ENCODE measurements at regions not wholly inside any gene's neighbourhood (a gene's known extent, or its start where the extent isn't known, plus 50 kb on each side); places are given as distances from the start of the nearest gene placed in this dataset.

- Histone ChIP-seq H3K27ac (ENCODE audit: insufficient read depth, low read length) (no peak overlapping the region), H3K4me2 (ENCODE audit: low read depth, low read length) (no peak overlapping the region), H3K36me3 (ENCODE audit: control insufficient read depth, insufficient read depth, low read length) (no peaks in the 10 kb centered on the region), H2AK5ac (ENCODE audit: low read depth, low read length) (no peak overlapping the region), H3K18ac (ENCODE audit: low read depth, low read length) (no peak overlapping the region), H4K20me1 (ENCODE audit: insufficient read depth, low read length) (no peaks in the 10 kb centered on the region), H2BK20ac (ENCODE audit: low read depth, low read length) (no peak overlapping the region), H3K27me3 (ENCODE audit: control insufficient read depth, insufficient read depth, low read length) (no peaks in the 10 kb centered on the region), H4K8ac (ENCODE audit: low read depth in 2 of 2, low read length in 2 of 2) (no peak overlapping the region), H3K14ac (replicated peaks; ENCODE audit: low read depth, low read length) (no peak overlapping the region), H3K9me1 (ENCODE audit: insufficient read depth, low read length) (no peaks in the 10 kb centered on the region), H4K5ac (ENCODE audit: low read depth, low read length) (no peak overlapping the region), H2BK5ac (ENCODE audit: low read depth, low read length, poor library complexity, severe bottlenecking) (no peak overlapping the region), H3K23ac (ENCODE audit: low read depth, low read length) (no peak overlapping the region), H2BK15ac (ENCODE audit: low read depth, low read length) (no peak overlapping the region), H3K9me3 (ENCODE audit: control insufficient read depth, insufficient read depth, low read length) (peaks cover 3% of the 10 kb centered on the region; the same call in 1 of the 2 replicates), H3K4ac (ENCODE audit: low read depth, low read length) (no peak overlapping the region), H3K4me1 (ENCODE audit: control insufficient read depth, insufficient read depth, low read length) (no peaks in the 10 kb centered on the region), H2AK9ac (replicated peaks; ENCODE audit: low read depth, low read length, poor library complexity) (no peak overlapping the region), H2AFZ (replicated peaks; ENCODE audit: low read length, poor library complexity) (no peak overlapping the region), H3K56ac (ENCODE audit: extremely low read depth, insufficient read depth, low read length) (no peak overlapping the region), H4K91ac (ENCODE audit: insufficient read depth, low read depth, low read length) (no peak overlapping the region), H3K4me3 (ENCODE audit: insufficient read depth, low read depth, low read length) (no peak overlapping the region), H3K79me1 (ENCODE audit: low read depth in 1 of 2, low read length in 2 of 2) (no peaks in the 10 kb centered on the region), H2BK120ac (ENCODE audit: low read depth, low read length) (no peak overlapping the region), H3K9ac (ENCODE audit: low read depth, low read length) (no peak overlapping the region)
- dilution Hi-C loops (cut with HindIII; ENCODE audit: low sequenced_read_pairs, unreplicated experiment) (no loop called here), in situ Hi-C loops (cut with MboI; ENCODE audit: low sequenced_read_pairs) (no loop called here), intact Hi-C loops (cut with micrococcal nuclease) (no loop called here)
- no CpG with 5 or more reads among the region's 1 CpG for WGBS, 2 experiments (ENCODE audit: extremely low coverage in 2 of 2, insufficient read length in 1 of 2)
- ATAC-seq (ENCODE audit: low read depth) (no peak), DNase-seq (no peak)
- ChIA-PET CTCF (no interaction called here), POLR2A (ENCODE audit: unreplicated experiment) (no interaction called here)
- TF ChIP-seq CEBPB (IDR thresholded peaks at IDR 0.05; ENCODE audit: low read depth, low read length) (no peak), RCOR1 (IDR thresholded peaks at IDR 0.05; ENCODE audit: insufficient replicate concordance, low read length) (no peak), RFX5 (IDR thresholded peaks at IDR 0.05; ENCODE audit: low read depth, low read length) (no peak), MAFK (IDR thresholded peaks at IDR 0.05; ENCODE audit: low read depth, low read length) (no peak), MAZ (IDR thresholded peaks at IDR 0.05; ENCODE audit: borderline replicate concordance, low read depth, low read length) (no peak)
- TF ChIP-seq, protein P1, sequence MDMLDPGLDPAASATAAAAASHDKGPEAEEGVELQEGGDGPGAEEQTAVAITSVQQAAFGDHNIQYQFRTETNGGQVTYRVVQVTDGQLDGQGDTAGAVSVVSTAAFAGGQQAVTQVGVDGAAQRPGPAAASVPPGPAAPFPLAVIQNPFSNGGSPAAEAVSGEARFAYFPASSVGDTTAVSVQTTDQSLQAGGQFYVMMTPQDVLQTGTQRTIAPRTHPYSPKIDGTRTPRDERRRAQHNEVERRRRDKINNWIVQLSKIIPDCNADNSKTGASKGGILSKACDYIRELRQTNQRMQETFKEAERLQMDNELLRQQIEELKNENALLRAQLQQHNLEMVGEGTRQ (IDR thresholded peaks at IDR 0.05; ENCODE audit: low read depth, low read length): no peak
- BruUV-seq (replicated peaks): no TSS peak
These were observed 403.4 kb downstream of the DNAJB9 start for GRCh38 chr7:108973075-108973474.
